NCI-H146 treated with DMSO at 0.1 percent for 48 hours (cell line): ENCODE measurements at regions not wholly inside any gene's neighbourhood (a gene's known extent, or its start where the extent isn't known, plus 50 kb on each side); places are given as distances from the start of the nearest gene placed in this dataset.
"Not testable (repeated sequence)": the region's sequence is repeated elsewhere in the genome, so short reads cannot be mapped to it uniquely, and the experiment has no call there.

ENCODE experiments used
- DNase-seq: peaks from one replicate; lab custom pipeline; 2025; ENCODE audit not compliant: unreplicated experiment; lab: John Stamatoyannopoulos, UW

- no peak for DNase-seq
These were observed 63.2 kb downstream of the NENF start for GRCh38 chr1:212495766-212496494.

- DNase-seq = no peak
These were observed 64.0 kb downstream of the NENF start for GRCh38 chr1:212496682-212497081.

DNA sequence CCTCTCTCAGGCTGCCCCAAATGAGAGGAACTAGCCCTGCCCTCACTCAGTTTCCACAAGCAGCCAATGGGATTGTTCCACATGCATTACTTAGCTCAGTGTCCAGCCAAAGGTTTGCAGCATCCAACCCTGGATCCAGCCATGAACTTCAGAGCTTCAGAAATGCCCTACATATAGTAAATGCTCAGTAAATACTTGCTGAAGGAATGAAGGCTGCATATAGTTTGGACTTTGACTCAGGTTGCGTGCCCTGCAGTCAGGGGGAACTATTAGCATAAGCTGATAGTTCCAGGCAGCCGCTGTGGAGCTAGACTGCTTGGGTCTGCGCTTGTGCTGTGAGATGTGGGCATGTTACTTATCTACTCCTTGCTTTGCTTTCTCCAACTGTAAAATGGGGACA lies 64.8 kb downstream of the NENF start:
- DNase-seq = no peak

DNA sequence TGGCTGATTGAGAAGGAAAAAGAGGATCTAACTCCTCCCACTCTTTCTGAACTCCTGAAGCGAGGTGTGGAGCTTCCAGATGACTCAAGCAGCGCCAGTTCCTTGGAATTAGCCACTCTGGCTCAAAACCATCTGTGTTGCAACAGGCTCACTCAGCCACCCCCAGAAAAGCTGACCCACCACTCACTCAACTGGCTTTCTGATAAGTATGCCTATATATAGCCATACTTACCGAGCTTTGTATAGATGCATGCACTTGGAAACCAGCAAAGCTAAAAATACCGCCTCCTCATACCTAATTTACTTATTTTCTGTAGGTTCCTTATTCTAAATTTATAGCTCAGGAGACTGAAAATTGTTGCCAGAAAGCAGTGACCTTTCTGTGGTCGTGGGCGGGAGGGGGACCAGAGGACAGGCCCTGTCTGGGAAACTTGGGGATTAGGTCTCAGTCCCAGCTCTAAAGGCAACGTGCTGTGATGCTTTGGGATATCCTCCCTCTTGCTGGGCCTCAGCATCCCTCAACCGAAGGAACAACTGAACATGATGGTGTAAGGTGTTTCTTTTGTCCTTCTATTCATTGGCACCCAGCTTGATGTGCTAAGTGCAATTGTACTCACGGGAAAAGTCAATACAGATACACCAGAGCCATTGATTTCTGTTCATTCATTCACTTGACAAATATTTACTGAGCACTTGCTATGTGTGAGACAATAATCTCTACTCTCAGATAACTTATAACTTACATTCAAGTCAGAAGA lies 65.7 kb downstream of the NENF start:
- peak; percentile 96 for DNase-seq

- DNase-seq = no peak
These were observed 67.6 kb downstream of the NENF start for GRCh38 chr1:212500351-212500750.

DNA sequence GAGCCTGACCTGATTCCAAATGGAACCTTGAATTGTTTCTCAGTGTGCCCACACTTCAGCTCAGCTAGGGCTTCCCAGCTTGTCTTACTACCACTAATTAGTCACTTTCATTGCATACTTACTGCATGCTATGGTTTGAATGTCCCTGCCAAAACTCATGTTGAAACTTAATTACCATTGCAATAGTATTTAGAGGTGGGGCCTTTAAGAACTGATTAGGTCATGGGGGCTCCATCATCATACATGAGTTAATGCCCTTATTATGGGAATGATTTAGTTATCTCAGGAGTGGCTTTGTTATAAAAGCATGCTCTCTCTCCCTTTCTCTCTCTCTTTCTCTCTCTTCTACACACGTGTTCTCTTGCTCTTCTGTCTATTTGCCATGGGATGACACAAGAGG lies 68.3 kb downstream of the NENF start:
- no peak for DNase-seq

- DNase-seq = no peak
These were observed 71.0 kb downstream of the NENF start for GRCh38 chr1:212503714-212504113.

GRCh38 chr1:212504171-212504803 lies 71.6 kb downstream of the NENF start:
- DNase-seq = no peak

GRCh38 chr1:212506666-212507065 lies 73.9 kb downstream of the NENF start:
- no peak for DNase-seq

DNA sequence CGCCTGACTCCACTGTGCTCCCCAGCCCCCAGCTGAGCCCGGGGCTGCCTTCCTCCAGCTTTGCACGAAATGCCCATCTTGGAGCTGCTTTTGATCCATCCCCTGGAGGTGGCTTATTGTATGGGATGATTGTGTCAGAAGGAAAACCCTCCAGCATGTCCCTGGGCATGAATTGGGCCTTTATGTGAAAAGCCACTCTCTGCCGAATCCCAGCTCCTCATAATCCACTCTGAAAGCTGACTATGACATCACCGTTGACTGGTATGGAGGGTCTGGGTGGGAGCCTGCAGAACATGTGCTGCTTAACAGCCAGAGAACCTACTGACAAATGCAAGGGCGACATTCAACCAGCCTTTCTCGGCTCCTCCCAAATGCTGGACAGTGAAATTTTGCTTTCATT lies 74.6 kb downstream of the NENF start:
- DNase-seq = no peak

- peak; percentile 29 for DNase-seq
These were observed 80.3 kb downstream of the NENF start for GRCh38 chr1:212512816-212513559.

DNA sequence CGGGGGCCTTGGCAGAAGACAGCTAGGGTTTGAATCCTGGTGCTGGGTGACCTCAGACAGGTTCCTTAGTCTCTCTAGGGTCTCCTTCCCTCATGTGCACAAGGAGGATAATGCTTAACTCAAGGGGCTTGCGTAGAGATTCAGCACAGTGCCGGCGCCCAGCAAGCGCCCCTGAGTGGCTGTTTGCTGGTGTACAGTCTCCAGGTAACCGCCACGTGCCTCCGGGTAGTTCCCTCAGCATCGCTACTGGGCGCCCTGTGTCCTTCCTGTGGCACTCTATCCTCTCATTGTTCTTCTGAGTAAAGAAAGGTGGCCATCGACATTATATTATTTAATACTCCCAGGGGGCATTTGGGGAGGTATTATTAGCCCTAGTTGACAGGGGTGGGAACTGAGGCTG lies 80.9 kb downstream of the NENF start:
- no peak for DNase-seq

DNA sequence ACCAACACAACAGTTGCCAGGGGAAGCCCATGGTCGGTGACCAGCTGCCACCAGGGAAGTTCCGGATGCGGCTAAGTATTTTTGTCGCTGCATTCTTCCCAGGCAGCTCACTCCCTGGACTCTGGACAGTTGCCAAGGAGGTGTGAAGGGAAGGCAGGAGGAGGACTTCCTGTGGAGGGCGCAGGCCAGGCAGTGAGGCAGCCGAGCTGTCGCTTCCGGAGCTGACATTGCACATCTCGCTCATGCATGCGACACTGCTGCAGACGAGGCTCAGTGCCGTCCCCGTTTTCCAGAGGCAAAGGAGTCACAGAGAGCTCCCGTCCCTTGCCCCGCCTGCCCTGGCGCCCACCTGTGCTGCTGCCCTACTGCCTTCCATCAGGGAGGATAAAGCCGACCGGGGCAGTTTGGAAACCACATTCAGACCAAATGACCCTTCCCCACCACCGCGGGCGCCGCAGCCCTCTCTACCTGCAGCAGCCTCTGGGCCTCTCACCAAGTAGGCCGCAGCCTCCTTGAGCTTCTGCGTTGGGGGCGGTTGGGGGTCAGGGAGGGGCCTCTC lies 81.4 kb downstream of the NENF start:
- no peak for DNase-seq

DNA sequence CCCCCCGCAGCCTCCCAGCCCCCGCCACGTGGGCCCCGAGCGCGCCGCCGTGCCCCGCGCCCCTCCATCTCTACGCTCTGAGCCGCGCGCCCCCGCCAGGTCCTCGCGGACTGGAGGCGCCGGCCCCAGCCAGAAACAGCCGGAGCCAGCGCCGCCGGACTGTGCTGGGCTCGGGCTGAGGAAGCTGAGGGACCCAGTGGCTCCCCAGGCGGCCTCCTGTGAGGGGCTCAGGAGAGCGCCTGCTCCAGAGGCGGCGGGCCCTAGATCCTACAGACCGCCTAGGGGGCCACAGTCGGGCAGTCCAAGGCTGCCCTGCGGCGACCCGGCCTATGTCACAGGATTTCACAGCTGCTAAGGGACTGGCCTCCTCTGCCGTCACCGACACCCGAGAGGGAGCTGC lies 82.1 kb downstream of the NENF start:
- no peak for DNase-seq

GRCh38 chr1:212515329-212515760 lies 82.6 kb downstream of the NENF start:
- DNase-seq = peak; percentile 45

- not testable (repeated sequence) for DNase-seq
These were observed 83.3 kb downstream of the NENF start for GRCh38 chr1:212516012-212516411.

DNA sequence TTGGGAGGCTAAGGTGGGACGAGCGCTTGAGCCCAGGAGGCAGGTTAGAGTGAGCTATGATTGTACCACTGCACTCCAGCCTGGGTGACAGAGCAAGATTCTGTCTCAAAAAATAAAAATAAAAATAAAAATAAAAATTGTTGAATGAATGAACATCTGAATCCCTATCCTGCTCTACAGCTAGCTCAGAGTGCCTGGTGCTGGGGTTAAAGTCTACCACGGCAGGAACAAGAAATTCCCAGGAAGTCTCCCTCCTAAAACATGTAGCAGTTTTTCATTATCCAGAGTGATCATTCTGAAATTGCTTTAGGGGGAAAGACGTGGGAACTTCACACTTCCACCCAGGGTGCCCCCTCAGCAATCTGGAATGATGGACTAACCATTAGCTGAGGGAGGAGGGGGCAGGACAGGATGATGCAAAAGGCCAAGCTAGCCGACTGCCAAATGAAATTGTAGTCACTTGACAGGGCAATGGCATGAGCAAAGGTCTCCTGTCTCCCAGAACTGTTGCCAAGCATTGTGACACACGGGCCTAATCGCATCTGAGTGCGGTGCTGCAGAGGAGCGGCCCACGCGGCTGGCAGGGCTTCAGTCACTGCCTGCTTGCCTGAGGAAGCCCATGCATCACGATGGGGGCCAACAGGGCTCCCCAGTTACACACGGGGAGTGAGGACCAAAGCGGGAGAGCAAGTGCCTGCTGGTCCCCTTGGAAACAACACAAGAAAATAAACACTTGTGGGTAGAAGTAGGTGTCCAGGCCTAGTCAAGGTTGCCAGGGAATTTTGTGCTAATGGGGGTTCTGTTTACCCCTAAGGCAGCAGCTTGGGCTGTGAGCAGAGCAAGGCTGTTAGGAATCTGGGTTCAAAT lies 85.7 kb downstream of the NENF start:
- no peak for DNase-seq

GRCh38 chr1:212519131-212519530 lies 86.4 kb downstream of the NENF start:
- DNase-seq = no peak

- no peak for DNase-seq
These were observed 87.6 kb downstream of the NENF start for GRCh38 chr1:212520299-212520698.

GRCh38 chr1:212520746-212521145 lies 87.8 kb upstream of the ATF3 start:
- DNase-seq = no peak
